ENCODE measurements at regions not wholly inside any gene's neighbourhood (a gene's known extent, or its start where the extent isn't known, plus 50 kb on each side); places are given as distances from the start of the nearest gene placed in this dataset.

DNA sequence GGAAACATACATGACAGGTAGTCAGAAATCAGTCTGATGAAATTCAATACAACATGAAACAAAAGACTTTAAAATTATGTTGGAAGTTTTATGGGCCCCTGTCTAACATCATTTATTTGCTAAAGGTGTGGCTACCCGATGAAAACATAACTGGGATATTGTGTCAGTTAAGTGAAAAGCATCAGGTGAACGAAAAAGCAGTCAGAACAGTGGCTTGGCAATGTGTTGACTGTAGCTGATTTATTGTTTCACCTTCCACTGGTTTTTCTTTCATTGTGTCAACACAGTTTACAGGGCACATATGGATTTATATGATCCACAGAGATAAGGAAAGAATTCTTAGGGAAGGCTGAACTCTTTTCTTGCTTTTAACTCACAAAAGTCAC, 429.6 kb upstream of the ZNF608 start:
- no peak for DNase-seq (ENCODE audit: low spot score)

GRCh38 chr5:125177340-125177739, 430.9 kb upstream of the ZNF608 start:
- no peak for DNase-seq (ENCODE audit: low spot score)

GRCh38 chr5:125179612-125180011, 433.2 kb upstream of the ZNF608 start:
- DNase-seq (ENCODE audit: low spot score) = no peak

DNA sequence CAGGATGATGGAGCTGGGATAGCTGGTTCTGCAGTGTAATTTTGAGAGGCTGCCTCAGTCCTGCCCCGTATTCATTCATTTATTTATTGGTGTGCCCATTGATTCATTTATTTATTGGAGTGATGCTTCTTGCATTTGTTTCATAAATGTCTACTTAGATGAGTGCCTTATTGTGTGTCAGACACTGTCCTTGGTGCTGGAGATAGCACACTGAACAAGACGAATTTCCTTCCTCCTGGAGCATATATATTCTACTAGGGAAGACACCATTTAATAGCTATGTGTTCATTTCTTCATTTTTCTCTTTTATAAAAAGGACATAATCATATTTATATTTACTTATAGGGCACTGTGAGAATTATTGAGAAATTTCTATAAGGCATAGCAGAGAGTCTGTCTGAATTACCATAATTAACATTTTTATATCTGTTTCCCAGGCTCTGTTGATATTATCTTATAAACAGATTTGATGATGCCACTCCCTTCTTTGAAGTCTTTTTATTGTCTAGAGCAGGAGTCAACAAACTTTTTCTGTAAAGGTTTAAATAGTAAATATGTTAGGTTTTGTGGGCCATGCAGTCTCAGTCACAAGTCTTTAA, 433.9 kb upstream of the ZNF608 start:
- no peak for DNase-seq (ENCODE audit: low spot score)

- no peak for DNase-seq (ENCODE audit: low spot score)
Measured at GRCh38 chr5:125181159-125181558, 434.7 kb upstream of the ZNF608 start.

- DNase-seq (ENCODE audit: low spot score) = no peak
Measured at GRCh38 chr5:125181955-125182354, 435.5 kb upstream of the ZNF608 start.

- no peak for DNase-seq (ENCODE audit: low spot score)
Measured at GRCh38 chr5:125185740-125186139, 439.3 kb upstream of the ZNF608 start.

DNA sequence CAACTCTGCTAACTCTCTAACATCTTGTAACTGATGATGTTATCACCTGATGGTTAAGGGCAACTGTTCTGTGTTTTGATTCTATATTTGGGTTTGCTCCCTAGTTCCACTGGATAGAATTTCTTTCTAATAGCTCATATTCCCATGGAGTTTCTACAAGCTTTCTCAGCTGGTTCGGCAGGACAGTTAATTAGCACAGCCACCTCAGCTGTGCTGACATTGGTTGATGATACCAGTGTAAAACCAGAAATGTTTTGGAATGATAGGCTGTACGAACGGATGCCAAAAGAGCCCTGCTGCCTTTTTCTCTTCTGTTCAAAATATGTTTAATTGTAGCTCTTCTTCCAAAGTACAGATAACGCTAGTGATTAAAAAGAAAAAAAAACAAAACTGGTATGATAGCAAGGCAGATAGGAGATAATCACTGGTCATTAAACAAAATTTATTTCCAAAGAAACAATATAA, 440.5 kb upstream of the ZNF608 start:
- DNase-seq (ENCODE audit: low spot score) = no peak

DNA sequence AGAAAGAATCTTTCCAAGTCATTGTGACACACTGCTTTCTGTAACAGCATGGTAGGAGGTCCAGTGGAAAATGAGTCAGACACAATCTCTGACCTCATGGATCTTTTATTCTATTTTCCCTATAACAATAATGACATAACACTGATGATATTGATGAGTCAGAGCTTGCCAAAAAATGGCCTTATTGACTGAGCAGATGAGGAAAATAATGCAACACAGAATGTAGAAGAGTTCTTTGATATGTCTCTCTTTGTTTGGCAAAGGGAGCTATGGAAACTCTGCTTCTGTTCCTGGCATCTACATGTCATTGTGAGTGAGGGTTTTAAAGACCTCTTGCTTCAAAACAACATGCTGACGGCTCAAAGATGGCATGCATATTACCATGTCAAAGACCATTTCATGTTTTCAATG, 443.1 kb upstream of the ZNF608 start:
- no peak for DNase-seq (ENCODE audit: low spot score)

GRCh38 chr5:125190232-125191087, 444.0 kb upstream of the ZNF608 start:
- no peak for DNase-seq (ENCODE audit: low spot score)

GRCh38 chr5:125194883-125195282, 448.4 kb upstream of the ZNF608 start:
- no peak for DNase-seq (ENCODE audit: low spot score)

DNA sequence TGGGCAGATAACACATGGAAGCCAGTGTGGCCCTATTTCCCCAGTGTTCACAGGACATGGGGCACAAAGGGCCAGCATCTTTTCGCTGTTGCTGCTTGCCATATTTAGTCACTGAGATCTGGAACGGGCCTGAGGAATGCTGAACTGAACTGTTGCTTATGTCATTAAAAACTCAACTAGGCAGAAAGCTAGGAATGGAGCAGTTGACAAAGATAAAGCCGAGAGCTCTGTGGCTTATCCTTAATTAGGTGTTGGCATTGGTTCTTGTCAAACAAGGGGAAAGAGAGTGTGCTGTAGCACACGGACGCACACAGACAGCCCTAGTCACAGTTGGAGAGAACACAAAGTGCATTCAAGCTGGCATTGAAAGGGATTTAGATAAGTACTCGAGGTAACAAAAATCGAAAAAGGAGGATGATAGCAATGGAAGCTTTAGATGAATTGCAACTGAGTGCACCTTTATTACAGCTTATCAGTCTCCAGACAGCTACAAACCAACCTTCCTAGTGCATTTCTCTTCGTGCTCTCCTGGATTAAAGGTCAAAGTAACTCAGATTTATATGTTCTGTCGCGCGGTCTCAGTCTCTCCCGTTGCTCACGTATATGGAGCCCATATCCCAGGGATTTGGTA, 450.2 kb upstream of the ZNF608 start:
- no peak for DNase-seq (ENCODE audit: low spot score)

- DNase-seq (ENCODE audit: low spot score) = no peak
Measured at GRCh38 chr5:125197321-125197720, 450.9 kb upstream of the ZNF608 start.

DNA sequence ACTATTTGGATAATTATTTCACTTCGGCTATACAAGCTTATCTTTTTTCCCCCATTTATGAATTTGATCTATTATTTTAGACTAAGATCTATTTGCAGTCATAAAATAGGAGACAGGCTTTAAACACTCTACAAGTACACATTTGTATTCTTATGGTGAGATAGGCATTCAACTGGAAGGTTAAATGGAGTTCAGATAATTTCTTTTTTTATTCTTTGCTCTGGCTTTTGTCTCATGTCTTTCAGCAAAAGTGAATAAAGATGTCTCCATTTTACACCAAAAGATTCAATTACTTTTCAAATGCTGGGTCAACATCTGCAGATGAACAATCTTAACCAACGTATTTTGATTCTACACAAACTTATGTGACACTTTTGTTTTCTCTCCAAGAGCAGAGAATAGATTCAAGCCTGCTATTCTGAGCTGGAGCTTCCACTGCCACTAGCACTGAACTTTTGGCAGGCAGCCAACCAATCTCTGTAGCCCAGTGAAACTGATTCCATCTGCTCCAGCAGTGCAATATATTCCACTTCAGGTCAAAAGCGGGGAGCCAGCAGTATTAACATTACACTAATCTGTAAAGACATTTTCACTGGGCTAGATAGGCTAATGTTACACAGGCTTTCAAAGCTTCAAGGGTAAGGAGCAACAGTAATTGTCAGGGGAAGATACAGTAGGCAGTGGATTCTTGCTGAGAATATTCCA, 452.0 kb upstream of the ZNF608 start:
- DNase-seq (ENCODE audit: low spot score) = peak; percentile 19

- DNase-seq (ENCODE audit: low spot score) = no peak
Measured at GRCh38 chr5:125199373-125199772, 452.9 kb upstream of the ZNF608 start.

DNA sequence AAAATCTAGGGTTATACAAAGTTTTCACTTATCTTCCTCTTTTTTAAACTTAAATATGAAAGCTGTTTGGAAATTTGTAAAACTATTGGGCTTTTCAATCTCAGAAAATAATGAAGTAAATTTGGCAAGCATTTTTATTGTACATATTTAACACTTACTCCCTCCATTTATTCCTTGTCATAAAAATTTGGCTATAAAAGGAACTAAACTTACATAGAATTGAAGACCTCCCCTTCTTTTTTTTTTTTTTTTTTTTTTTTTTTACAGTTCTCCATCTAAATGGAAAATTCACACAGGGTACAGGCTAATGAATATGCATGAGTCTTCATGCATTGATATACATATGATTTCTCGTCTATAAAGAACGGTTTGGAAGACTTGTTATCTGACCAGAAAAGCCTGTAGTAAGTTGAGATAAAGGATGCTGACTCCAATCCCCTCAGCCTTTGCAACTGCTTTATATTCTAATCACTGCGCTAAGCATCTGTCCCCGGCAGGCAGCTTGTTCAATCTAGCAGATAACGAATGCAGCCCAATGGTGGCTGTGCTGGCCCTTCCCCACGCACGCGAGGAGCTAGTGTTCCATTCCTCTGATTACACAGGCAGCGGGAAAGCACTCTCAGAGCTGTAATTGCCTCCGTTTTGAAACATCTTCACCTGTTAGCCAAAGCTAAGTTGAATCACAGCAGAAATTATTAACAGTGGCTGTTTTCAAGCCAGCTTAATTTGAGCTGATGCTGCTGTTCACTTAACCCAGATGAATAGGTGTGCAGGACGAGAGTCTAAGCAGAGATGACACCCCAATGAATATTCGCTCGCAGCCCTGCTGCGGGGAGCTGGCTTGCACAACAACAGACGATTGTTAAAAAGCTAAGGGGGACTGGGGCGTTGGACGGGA, 453.8 kb upstream of the ZNF608 start:
- DNase-seq (ENCODE audit: low spot score) = no peak

- no peak for DNase-seq (ENCODE audit: low spot score)
Measured at GRCh38 chr5:125200866-125201373, 454.5 kb upstream of the ZNF608 start.

GRCh38 chr5:125201446-125202052, 455.1 kb upstream of the ZNF608 start:
- DNase-seq (ENCODE audit: low spot score) = no peak

DNA sequence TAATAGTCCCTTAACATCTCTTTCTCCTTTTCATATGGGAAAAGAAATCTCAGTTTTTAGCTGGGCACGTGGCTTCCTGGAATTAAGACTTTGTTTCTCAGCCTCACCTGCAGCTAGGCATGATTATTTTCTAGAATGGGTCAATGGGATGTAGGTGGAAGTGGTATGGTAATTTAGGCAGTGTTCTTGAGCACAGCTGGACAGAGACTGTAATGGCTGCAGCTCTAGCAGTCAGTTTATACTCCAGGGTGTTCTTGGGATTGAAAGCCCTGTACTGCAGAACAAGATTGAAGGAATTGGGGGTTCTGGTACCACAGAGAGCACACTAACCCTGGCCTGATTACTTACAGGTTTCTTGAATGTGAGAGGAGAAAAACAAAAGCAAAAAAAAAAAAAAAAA, 455.9 kb upstream of the ZNF608 start:
- no peak for DNase-seq (ENCODE audit: low spot score)

DNA sequence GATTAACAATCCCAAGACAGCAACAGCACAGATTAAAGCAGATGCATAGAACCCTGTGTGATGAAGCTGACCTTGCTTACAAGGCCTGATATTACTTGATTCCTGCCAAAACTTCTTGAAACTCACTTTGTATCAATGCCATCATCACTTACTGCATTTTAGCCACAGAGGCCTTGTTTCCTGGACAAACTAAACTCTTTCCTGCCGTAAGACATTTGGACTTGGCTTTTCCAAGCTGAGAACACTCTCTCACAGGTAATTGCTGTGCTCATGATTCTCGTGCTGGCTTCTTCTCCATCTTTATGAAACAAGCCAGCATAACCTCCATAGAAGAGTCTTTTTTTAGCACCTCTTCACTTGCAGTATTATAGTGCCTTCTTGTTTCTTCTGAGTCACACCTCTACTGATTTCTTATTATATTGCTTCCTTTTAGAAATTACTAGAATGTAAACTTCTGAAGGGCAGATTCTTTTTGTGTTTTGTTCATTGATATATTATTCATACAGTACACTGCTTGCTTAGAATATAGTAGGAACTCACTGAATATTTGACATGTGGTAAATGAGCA, 456.5 kb upstream of the ZNF608 start:
- DNase-seq (ENCODE audit: low spot score) = no peak
